Ascending aorta (tissue), 2 donors: ENCODE measurements at regions not wholly inside any gene's neighbourhood (a gene's known extent, or its start where the extent isn't known, plus 50 kb on each side); places are given as distances from the start of the nearest gene placed in this dataset.

ENCODE experiments used
- DNase-seq, 2 donors: peaks; one replicate each; pipeline ENCODE4 v3.0.0-alpha.2; 2019; ENCODE audit warnings: low spot score in 2 of 2
- H3K27ac ChIP-seq, 2 donors: fragments of 200-600 bp; sonication (generic); one replicate each; pipeline ENCODE4 v1.5.1; 2016 to 2017; ENCODE audit warnings: mild to moderate bottlenecking in 1 of 2
- H3K27me3 ChIP-seq: fragments of 200-600 bp; sonication (generic); one replicate; pipeline ENCODE4 v1.5.1; 2017
- H3K36me3 ChIP-seq, 2 donors: fragments of 200-600 bp; sonication (generic); one replicate each; pipeline ENCODE4 v1.5.1; 2016
- H3K4me1 ChIP-seq, 2 donors: fragments of 200-600 bp; sonication (generic); one replicate each; pipeline ENCODE4 v1.5.1; 2016 to 2017; ENCODE audit warnings: mild to moderate bottlenecking in 1 of 2
- H3K4me3 ChIP-seq, 2 donors: fragments of 200-600 bp; sonication (generic); one replicate each; pipeline ENCODE4 v1.5.1; 2016 to 2017; ENCODE audit warnings: mild to moderate bottlenecking in 1 of 2
- H3K9me3 ChIP-seq, 2 donors: fragments of 200-600 bp; sonication (generic); one replicate each; pipeline ENCODE4 v1.5.1; 2016
- intact Hi-C: fragments of 100-400 bp; cut with DNase I; formaldehyde crosslinking; loops from one replicate; pipeline ENCODE4 v1.15.1; 2023
- TF ChIP-seq, protein P1 (sequence below), 3 experiments: fragments of 200-600 bp in 2 of 3; fragments of 450-650 bp in 1 of 3; sonication (generic) in 2 of 3; IDR thresholded peaks; one replicate each; pipeline ENCODE4 v1.5.1; 2016 to 2019; ENCODE audit warnings: antibody characterized with exemption in 3 of 3, mild to moderate bottlenecking in 1 of 3, moderate library complexity in 1 of 3

DNA sequence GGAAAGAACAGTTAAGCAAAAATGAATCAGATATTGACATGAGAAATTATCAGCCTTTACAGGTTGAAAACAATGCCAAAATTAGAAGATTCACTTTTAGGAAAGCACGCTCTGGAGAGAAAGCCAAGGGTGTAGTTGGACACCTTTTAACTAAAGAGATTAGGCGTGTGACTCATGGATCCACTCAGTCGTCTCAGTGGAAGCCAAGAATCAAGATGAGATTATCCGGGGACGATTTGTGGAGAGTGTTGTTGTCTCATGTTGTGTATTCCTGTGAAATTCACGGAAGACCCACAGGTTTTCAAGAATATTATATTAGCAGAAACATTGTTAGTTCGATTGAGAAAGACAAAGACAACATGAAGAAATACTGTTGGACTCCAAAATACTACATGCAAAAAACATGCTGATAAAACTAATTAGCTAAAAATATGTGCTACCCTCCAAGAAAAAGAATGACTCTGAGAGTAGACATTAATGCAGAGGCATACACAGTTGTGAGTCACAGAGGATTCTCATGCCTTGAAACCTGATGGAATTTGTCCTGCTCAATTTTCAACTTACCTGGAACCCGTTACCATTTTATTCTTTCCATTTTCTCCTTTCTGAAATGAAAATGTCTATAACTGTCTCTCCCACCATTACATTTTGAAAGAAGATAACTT is 192.1 kb upstream of the RND3 start:
- intact Hi-C loops, result no loop called here
- H3K27me3 ChIP-seq, result no peaks in the 10 kb centered on the region
- H3K9me3 ChIP-seq, result no peaks in the 10 kb centered on the region
- no peak overlapping the region for H3K4me3 ChIP-seq
- no peak overlapping the region for H3K27ac ChIP-seq
- TF ChIP-seq, protein P1, sequence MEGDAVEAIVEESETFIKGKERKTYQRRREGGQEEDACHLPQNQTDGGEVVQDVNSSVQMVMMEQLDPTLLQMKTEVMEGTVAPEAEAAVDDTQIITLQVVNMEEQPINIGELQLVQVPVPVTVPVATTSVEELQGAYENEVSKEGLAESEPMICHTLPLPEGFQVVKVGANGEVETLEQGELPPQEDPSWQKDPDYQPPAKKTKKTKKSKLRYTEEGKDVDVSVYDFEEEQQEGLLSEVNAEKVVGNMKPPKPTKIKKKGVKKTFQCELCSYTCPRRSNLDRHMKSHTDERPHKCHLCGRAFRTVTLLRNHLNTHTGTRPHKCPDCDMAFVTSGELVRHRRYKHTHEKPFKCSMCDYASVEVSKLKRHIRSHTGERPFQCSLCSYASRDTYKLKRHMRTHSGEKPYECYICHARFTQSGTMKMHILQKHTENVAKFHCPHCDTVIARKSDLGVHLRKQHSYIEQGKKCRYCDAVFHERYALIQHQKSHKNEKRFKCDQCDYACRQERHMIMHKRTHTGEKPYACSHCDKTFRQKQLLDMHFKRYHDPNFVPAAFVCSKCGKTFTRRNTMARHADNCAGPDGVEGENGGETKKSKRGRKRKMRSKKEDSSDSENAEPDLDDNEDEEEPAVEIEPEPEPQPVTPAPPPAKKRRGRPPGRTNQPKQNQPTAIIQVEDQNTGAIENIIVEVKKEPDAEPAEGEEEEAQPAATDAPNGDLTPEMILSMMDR (IDR thresholded peaks at IDR 0.05), result no peak
- H3K4me1 ChIP-seq, result no peaks in the 10 kb centered on the region
- no peaks in the 10 kb centered on the region for H3K36me3 ChIP-seq
- no peak for DNase-seq

DNA sequence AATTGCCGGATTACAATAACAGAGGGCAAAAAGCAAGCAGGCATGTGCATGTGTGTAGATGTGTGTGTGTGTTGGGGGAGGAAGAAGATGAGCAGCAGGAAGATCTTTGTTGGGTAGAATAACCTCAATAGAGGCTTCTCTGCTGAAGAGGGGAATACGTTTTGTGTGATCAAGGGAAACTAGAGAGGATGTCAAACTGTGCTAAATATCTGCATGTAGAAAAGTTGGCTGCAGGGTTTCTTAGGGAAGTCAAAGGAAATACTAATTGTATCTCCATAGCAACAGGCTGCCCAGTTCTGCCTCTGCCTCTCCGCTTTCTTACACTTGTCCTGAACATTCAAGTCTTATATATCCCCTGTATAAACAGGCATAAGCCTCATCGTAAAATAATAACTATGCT is 190.1 kb upstream of the RND3 start:
- no peaks in the 10 kb centered on the region for H3K27me3 ChIP-seq
- no peak for DNase-seq
- H3K4me3 ChIP-seq, result no peak overlapping the region
- intact Hi-C loops, result no loop called here
- H3K27ac ChIP-seq, result no peak overlapping the region
- H3K36me3 ChIP-seq, result no peaks in the 10 kb centered on the region
- TF ChIP-seq, protein P1 (IDR thresholded peaks at IDR 0.05), result no peak
- H3K4me1 ChIP-seq, result no peaks in the 10 kb centered on the region
- no peaks in the 10 kb centered on the region for H3K9me3 ChIP-seq

DNA sequence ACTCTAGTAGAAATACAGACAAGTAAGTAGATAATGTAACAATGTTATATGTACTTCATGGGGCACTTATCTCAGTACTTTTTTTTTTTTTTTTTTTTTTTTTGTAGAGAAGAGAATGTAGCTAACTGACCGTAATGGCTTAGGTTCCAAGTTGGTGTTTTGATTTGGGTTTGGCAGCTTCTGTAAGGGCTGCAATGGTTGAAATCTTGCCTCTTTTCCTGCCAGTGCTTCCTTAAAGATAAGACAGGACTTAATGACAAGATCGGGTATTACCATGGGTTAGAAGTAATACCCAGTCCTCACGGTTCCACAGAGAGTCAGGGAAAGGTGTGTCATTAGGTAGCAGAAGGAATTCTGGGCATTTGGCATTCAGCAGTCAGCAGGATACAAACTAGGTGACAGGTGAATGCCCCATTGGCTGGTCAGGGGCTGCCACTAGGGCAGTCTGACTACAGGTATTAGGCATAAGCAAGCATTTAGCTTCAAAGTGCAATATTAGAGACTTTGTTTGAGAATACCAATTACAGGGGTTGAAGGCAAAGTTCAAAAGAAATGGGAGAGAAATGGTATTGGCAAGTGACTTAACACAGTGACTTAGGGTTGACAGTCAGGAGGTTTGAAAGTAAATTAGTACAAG is 189.4 kb upstream of the RND3 start:
- H3K27me3 ChIP-seq, result no peaks in the 10 kb centered on the region
- no peaks in the 10 kb centered on the region for H3K9me3 ChIP-seq
- TF ChIP-seq, protein P1 (IDR thresholded peaks at IDR 0.05), result no peak
- no peaks in the 10 kb centered on the region for H3K36me3 ChIP-seq
- H3K4me1 ChIP-seq, result no peaks in the 10 kb centered on the region
- no peak for DNase-seq
- intact Hi-C loops, result no loop called here
- no peak overlapping the region for H3K4me3 ChIP-seq
- H3K27ac ChIP-seq, result no peak overlapping the region

DNA sequence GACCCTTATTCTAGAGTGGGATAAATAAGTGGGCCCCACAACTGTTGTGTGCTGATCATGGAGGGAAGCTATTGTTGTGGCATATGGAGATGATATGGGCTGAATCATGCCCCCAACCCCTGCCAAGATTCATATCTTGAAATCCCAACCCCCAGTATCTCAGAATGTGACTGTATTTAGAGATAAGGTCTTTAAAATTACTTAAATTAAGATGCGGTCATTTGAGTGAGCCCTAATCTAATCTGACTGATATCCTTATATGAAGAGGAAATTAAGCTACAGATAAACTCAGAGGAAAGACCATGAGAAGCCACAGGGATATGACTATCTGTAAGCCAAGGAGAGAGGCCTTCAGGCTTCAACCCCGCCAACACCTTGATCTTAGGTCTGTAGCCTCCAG is 188.3 kb upstream of the RND3 start:
- H3K27me3 ChIP-seq, result no peaks in the 10 kb centered on the region
- DNase-seq, result no peak
- intact Hi-C loops, result no loop called here
- no peaks in the 10 kb centered on the region for H3K9me3 ChIP-seq
- no peaks in the 10 kb centered on the region for H3K36me3 ChIP-seq
- H3K4me1 ChIP-seq, result no peaks in the 10 kb centered on the region
- H3K4me3 ChIP-seq, result no peak overlapping the region
- TF ChIP-seq, protein P1 (IDR thresholded peaks at IDR 0.05), result no peak
- H3K27ac ChIP-seq, result no peak overlapping the region

DNA sequence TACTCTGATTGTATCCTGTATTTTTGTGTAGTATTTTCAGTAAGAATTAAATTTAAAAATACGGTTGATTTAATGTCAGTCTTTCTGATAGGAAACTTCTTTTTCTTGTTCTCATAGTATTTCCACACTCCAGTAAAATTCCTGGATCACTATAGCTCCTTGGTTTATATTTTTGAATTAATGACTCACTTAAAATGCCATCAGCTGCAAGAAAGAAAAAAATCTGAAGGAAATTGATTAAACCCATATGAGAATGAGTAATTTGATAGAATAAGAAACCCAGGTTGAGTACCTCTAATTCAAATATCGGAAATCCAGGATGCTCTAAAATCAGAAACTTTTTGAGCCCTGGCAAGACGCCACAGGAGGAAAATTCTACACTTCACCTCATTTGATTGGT is 186.8 kb upstream of the RND3 start:
- TF ChIP-seq, protein P1 (IDR thresholded peaks at IDR 0.05), result no peak
- Histone ChIP-seq H3K9me3 (no peaks in the 10 kb centered on the region), H3K27me3 (no peaks in the 10 kb centered on the region), H3K36me3 (no peaks in the 10 kb centered on the region), H3K4me3 (no peak overlapping the region), H3K27ac (no peak overlapping the region), H3K4me1 (no peaks in the 10 kb centered on the region)
- intact Hi-C loops, result no loop called here
- DNase-seq, result no peak
